ENCODE measurements at regions not wholly inside any gene's neighbourhood (a gene's known extent, or its start where the extent isn't known, plus 50 kb on each side); places are given as distances from the start of the nearest gene placed in this dataset.

DNA sequence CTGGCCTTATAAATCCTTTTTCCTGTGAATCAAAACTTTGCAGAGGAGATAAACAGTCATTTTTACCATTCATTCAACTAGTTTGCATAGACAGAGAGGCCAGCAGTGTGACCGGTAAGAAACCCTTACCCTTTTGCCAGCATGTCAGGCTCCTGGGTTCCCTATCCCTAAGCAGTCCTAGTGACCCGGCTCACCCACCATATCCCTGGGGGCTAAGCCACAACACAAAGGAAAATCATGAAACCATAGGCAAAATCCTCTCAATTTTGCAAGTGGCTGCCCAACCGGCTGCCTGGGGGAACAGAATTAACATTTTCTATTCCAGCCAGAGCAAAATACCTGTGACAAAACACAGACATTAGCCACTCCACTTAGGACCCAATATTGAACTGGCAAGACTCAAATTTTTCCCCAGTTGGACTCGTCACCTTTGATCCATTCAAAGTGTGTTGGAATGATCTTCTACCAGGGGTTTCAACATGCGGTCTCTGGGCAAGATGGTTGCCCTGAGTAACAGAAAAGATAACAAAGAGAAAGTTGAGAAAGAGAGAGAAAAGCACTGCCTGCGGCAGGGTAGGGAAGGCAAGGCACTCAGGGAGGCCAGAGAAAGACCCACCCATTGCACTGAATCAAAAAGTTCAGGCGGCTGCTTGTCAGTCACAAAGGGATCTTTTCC, 174.8 kb upstream of the NAMPT start:
- TF ChIP-seq, protein P1, sequence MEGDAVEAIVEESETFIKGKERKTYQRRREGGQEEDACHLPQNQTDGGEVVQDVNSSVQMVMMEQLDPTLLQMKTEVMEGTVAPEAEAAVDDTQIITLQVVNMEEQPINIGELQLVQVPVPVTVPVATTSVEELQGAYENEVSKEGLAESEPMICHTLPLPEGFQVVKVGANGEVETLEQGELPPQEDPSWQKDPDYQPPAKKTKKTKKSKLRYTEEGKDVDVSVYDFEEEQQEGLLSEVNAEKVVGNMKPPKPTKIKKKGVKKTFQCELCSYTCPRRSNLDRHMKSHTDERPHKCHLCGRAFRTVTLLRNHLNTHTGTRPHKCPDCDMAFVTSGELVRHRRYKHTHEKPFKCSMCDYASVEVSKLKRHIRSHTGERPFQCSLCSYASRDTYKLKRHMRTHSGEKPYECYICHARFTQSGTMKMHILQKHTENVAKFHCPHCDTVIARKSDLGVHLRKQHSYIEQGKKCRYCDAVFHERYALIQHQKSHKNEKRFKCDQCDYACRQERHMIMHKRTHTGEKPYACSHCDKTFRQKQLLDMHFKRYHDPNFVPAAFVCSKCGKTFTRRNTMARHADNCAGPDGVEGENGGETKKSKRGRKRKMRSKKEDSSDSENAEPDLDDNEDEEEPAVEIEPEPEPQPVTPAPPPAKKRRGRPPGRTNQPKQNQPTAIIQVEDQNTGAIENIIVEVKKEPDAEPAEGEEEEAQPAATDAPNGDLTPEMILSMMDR (IDR thresholded peaks at IDR 0.05): no peak
- TF ChIP-seq POLR2A (IDR thresholded peaks at IDR 0.05): no peak
